ENCODE measurements at regions not wholly inside any gene's neighbourhood (a gene's known extent, or its start where the extent isn't known, plus 50 kb on each side); places are given as distances from the start of the nearest gene placed in this dataset.

- CTCF ChIA-PET, result no interaction called here
- Histone ChIP-seq H3K27ac (ENCODE audit: insufficient read depth in 1 of 2, low read depth in 1 of 2, low read length in 2 of 2, poor library complexity in 1 of 2, severe bottlenecking in 2 of 2) (no peak overlapping the region), H3K4me3 (ENCODE audit: control insufficient read depth in 1 of 7, extremely low read depth in 1 of 7, insufficient read depth in 4 of 7, low read depth in 2 of 7, low read length in 6 of 7) (no peak overlapping the region), H3K4me1 (ENCODE audit: control extremely low read depth in 1 of 4, control insufficient read depth in 4 of 4, insufficient read depth in 4 of 4, low read length in 3 of 4) (no peaks in the 10 kb centered on the region), H3K9me3 (ENCODE audit: control extremely low read depth in 1 of 5, control insufficient read depth in 4 of 5, insufficient read depth in 2 of 5, low read depth in 1 of 5, low read length in 4 of 5) (no peaks in the 10 kb centered on the region), H3K27me3 (replicated peaks in 2 of 5; ENCODE audit: control insufficient read depth in 4 of 5, insufficient read depth in 5 of 5, low read length in 4 of 5) (no peaks in the 10 kb centered on the region), H3K36me3 (ENCODE audit: control insufficient read depth in 4 of 4, insufficient read depth in 4 of 4, low read length in 3 of 4) (no peaks in the 10 kb centered on the region)
- no CpG with 5 or more reads among the region's 1 CpG for WGBS (ENCODE audit: insufficient coverage)
- DNase-seq, result no peak
- POLR2A ChIA-PET, result no interaction called here
These were observed 992.2 kb upstream of the MIR17HG start for GRCh38 chr13:90355162-90355751.

GRCh38 chr13:90360785-90361184 lies 986.7 kb upstream of the MIR17HG start:
- Histone ChIP-seq H3K27ac (ENCODE audit: insufficient read depth in 1 of 2, low read depth in 1 of 2, low read length in 2 of 2, poor library complexity in 1 of 2, severe bottlenecking in 2 of 2) (no peak overlapping the region), H3K4me1 (ENCODE audit: control extremely low read depth in 1 of 4, control insufficient read depth in 4 of 4, insufficient read depth in 4 of 4, low read length in 3 of 4) (no peaks in the 10 kb centered on the region), H3K36me3 (ENCODE audit: control insufficient read depth in 4 of 4, insufficient read depth in 4 of 4, low read length in 3 of 4) (no peaks in the 10 kb centered on the region), H3K4me3 (ENCODE audit: control insufficient read depth in 1 of 7, extremely low read depth in 1 of 7, insufficient read depth in 4 of 7, low read depth in 2 of 7, low read length in 6 of 7) (no peak overlapping the region), H3K27me3 (replicated peaks in 2 of 5; ENCODE audit: control insufficient read depth in 4 of 5, insufficient read depth in 5 of 5, low read length in 4 of 5) (no peaks in the 10 kb centered on the region), H3K9me3 (ENCODE audit: control extremely low read depth in 1 of 5, control insufficient read depth in 4 of 5, insufficient read depth in 2 of 5, low read depth in 1 of 5, low read length in 4 of 5) (peaks cover 0 to 2% (median 0%) of the 10 kb centered on the region in 5 experiments)
- ChIA-PET CTCF (no interaction called here), POLR2A (no interaction called here)
- WGBS (ENCODE audit: insufficient coverage), result 100% methylated on average over 1 of the region's 1 CpG
- no peak for DNase-seq

GRCh38 chr13:90362707-90363106 lies 984.8 kb upstream of the MIR17HG start:
- ChIA-PET POLR2A (no interaction called here), CTCF (no interaction called here)
- H3K36me3 ChIP-seq (ENCODE audit: control insufficient read depth in 4 of 4, insufficient read depth in 4 of 4, low read length in 3 of 4), result no peaks in the 10 kb centered on the region
- H3K4me1 ChIP-seq (ENCODE audit: control extremely low read depth in 1 of 4, control insufficient read depth in 4 of 4, insufficient read depth in 4 of 4, low read length in 3 of 4), result no peaks in the 10 kb centered on the region
- DNase-seq, result no peak
- H3K9me3 ChIP-seq (ENCODE audit: control extremely low read depth in 1 of 5, control insufficient read depth in 4 of 5, insufficient read depth in 2 of 5, low read depth in 1 of 5, low read length in 4 of 5), result peaks cover 0 to 2% (median 0%) of the 10 kb centered on the region in 5 experiments
- H3K27me3 ChIP-seq (replicated peaks in 2 of 5; ENCODE audit: control insufficient read depth in 4 of 5, insufficient read depth in 5 of 5, low read length in 4 of 5), result no peaks in the 10 kb centered on the region
- 100% methylated on average over 1 of the region's 1 CpG for WGBS (ENCODE audit: insufficient coverage)
- H3K4me3 ChIP-seq (ENCODE audit: control insufficient read depth in 1 of 7, extremely low read depth in 1 of 7, insufficient read depth in 4 of 7, low read depth in 2 of 7, low read length in 6 of 7), result no peak overlapping the region
- no peak overlapping the region for H3K27ac ChIP-seq (ENCODE audit: insufficient read depth in 1 of 2, low read depth in 1 of 2, low read length in 2 of 2, poor library complexity in 1 of 2, severe bottlenecking in 2 of 2)

- POLR2A ChIA-PET, result no interaction called here
- Histone ChIP-seq H3K36me3 (ENCODE audit: control insufficient read depth in 4 of 4, insufficient read depth in 4 of 4, low read length in 3 of 4) (no peaks in the 10 kb centered on the region), H3K9me3 (ENCODE audit: control extremely low read depth in 1 of 5, control insufficient read depth in 4 of 5, insufficient read depth in 2 of 5, low read depth in 1 of 5, low read length in 4 of 5) (peaks cover 0 to 2% (median 0%) of the 10 kb centered on the region in 5 experiments), H3K4me1 (ENCODE audit: control extremely low read depth in 1 of 4, control insufficient read depth in 4 of 4, insufficient read depth in 4 of 4, low read length in 3 of 4) (no peaks in the 10 kb centered on the region), H3K27ac (ENCODE audit: insufficient read depth in 1 of 2, low read depth in 1 of 2, low read length in 2 of 2, poor library complexity in 1 of 2, severe bottlenecking in 2 of 2) (no peak overlapping the region), H3K4me3 (ENCODE audit: control insufficient read depth in 1 of 7, extremely low read depth in 1 of 7, insufficient read depth in 4 of 7, low read depth in 2 of 7, low read length in 6 of 7) (no peak overlapping the region), H3K27me3 (replicated peaks in 2 of 5; ENCODE audit: control insufficient read depth in 4 of 5, insufficient read depth in 5 of 5, low read length in 4 of 5) (no peaks in the 10 kb centered on the region)
- no peak for DNase-seq
- CTCF ChIA-PET, result no interaction called here
- no CpG with 5 or more reads among the region's 1 CpG for WGBS (ENCODE audit: insufficient coverage)
These were observed 982.4 kb upstream of the MIR17HG start for GRCh38 chr13:90365130-90365529.

GRCh38 chr13:90374168-90374567 lies 973.3 kb upstream of the MIR17HG start:
- no peaks in the 10 kb centered on the region for H3K27me3 ChIP-seq (replicated peaks in 2 of 5; ENCODE audit: control insufficient read depth in 4 of 5, insufficient read depth in 5 of 5, low read length in 4 of 5)
- no peak overlapping the region for H3K4me3 ChIP-seq (ENCODE audit: control insufficient read depth in 1 of 7, extremely low read depth in 1 of 7, insufficient read depth in 4 of 7, low read depth in 2 of 7, low read length in 6 of 7)
- H3K36me3 ChIP-seq (ENCODE audit: control insufficient read depth in 4 of 4, insufficient read depth in 4 of 4, low read length in 3 of 4), result no peaks in the 10 kb centered on the region
- H3K4me1 ChIP-seq (ENCODE audit: control extremely low read depth in 1 of 4, control insufficient read depth in 4 of 4, insufficient read depth in 4 of 4, low read length in 3 of 4), result no peaks in the 10 kb centered on the region
- no peak for DNase-seq
- ChIA-PET POLR2A (no interaction called here), CTCF (no interaction called here)
- no peaks in the 10 kb centered on the region for H3K9me3 ChIP-seq (ENCODE audit: control extremely low read depth in 1 of 5, control insufficient read depth in 4 of 5, insufficient read depth in 2 of 5, low read depth in 1 of 5, low read length in 4 of 5)
- H3K27ac ChIP-seq (ENCODE audit: insufficient read depth in 1 of 2, low read depth in 1 of 2, low read length in 2 of 2, poor library complexity in 1 of 2, severe bottlenecking in 2 of 2), result no peak overlapping the region

GRCh38 chr13:90375851-90376250 lies 971.6 kb upstream of the MIR17HG start:
- 100% methylated on average over 1 of the region's 4 CpGs for WGBS (ENCODE audit: insufficient coverage)
- ChIA-PET CTCF (no interaction called here), POLR2A (no interaction called here)
- Histone ChIP-seq H3K9me3 (ENCODE audit: control extremely low read depth in 1 of 5, control insufficient read depth in 4 of 5, insufficient read depth in 2 of 5, low read depth in 1 of 5, low read length in 4 of 5) (no peaks in the 10 kb centered on the region), H3K36me3 (ENCODE audit: control insufficient read depth in 4 of 4, insufficient read depth in 4 of 4, low read length in 3 of 4) (no peaks in the 10 kb centered on the region), H3K27me3 (replicated peaks in 2 of 5; ENCODE audit: control insufficient read depth in 4 of 5, insufficient read depth in 5 of 5, low read length in 4 of 5) (no peaks in the 10 kb centered on the region), H3K4me3 (ENCODE audit: control insufficient read depth in 1 of 7, extremely low read depth in 1 of 7, insufficient read depth in 4 of 7, low read depth in 2 of 7, low read length in 6 of 7) (no peak overlapping the region), H3K27ac (ENCODE audit: insufficient read depth in 1 of 2, low read depth in 1 of 2, low read length in 2 of 2, poor library complexity in 1 of 2, severe bottlenecking in 2 of 2) (no peak overlapping the region), H3K4me1 (ENCODE audit: control extremely low read depth in 1 of 4, control insufficient read depth in 4 of 4, insufficient read depth in 4 of 4, low read length in 3 of 4) (no peaks in the 10 kb centered on the region)
- no peak for DNase-seq

GRCh38 chr13:90382425-90382824 lies 965.1 kb upstream of the MIR17HG start:
- H3K9me3 ChIP-seq (ENCODE audit: control extremely low read depth in 1 of 5, control insufficient read depth in 4 of 5, insufficient read depth in 2 of 5, low read depth in 1 of 5, low read length in 4 of 5), result no peaks in the 10 kb centered on the region
- H3K4me3 ChIP-seq (ENCODE audit: control insufficient read depth in 1 of 7, extremely low read depth in 1 of 7, insufficient read depth in 4 of 7, low read depth in 2 of 7, low read length in 6 of 7), result no peak overlapping the region
- H3K4me1 ChIP-seq (ENCODE audit: control extremely low read depth in 1 of 4, control insufficient read depth in 4 of 4, insufficient read depth in 4 of 4, low read length in 3 of 4), result no peaks in the 10 kb centered on the region
- no peaks in the 10 kb centered on the region for H3K27me3 ChIP-seq (replicated peaks in 2 of 5; ENCODE audit: control insufficient read depth in 4 of 5, insufficient read depth in 5 of 5, low read length in 4 of 5)
- no peak overlapping the region for H3K27ac ChIP-seq (ENCODE audit: insufficient read depth in 1 of 2, low read depth in 1 of 2, low read length in 2 of 2, poor library complexity in 1 of 2, severe bottlenecking in 2 of 2)
- H3K36me3 ChIP-seq (ENCODE audit: control insufficient read depth in 4 of 4, insufficient read depth in 4 of 4, low read length in 3 of 4), result no peaks in the 10 kb centered on the region
- CTCF ChIA-PET, result no interaction called here
- no peak for DNase-seq
- POLR2A ChIA-PET, result no interaction called here
- no CpG with 5 or more reads among the region's 1 CpG for WGBS (ENCODE audit: insufficient coverage)
